CD14-positive monocyte (primary cell): ENCODE measurements at regions not wholly inside any gene's neighbourhood (a gene's known extent, or its start where the extent isn't known, plus 50 kb on each side); places are given as distances from the start of the nearest gene placed in this dataset.

Source experiments
- DNase-seq, 3 donors: peaks; one replicate each; pipeline ENCODE4 v3.0.0-alpha.2; 2011 to 2022
- H2AFZ ChIP-seq: 2 replicates; pipeline ENCODE4 v1.6.0; 2012; ENCODE audit warnings: mild to moderate bottlenecking, low read depth, low read length, inconsistent platforms; ENCODE audit not compliant: insufficient read depth, poor library complexity, severe bottlenecking
- H3K27ac ChIP-seq, 2 donors: 1 replicate in 1 of 2; 2 replicates in 1 of 2; pipeline ENCODE4 v1.5.1; 2012 to 2013; ENCODE audit warnings: low read length in 2 of 2, control low read depth in 1 of 2, inconsistent platforms in 1 of 2, low read depth in 1 of 2, mild to moderate bottlenecking in 1 of 2
- H3K27me3 ChIP-seq, 2 donors: one replicate each; pipeline versions ENCODE4 v1.6.0 to v1.6.1; 2011 to 2013; ENCODE audit warnings: low read length in 2 of 2; ENCODE audit not compliant: control insufficient read depth in 2 of 2, insufficient read depth in 2 of 2
- H3K36me3 ChIP-seq, 2 donors: replicated peaks in 1 of 2; 1 replicate in 1 of 2; 2 replicates in 1 of 2; pipeline versions ENCODE4 v1.5.1 to v1.6.1; 2012 to 2013; ENCODE audit warnings: low read length in 2 of 2, control low read depth in 1 of 2, inconsistent platforms in 1 of 2, mild to moderate bottlenecking in 1 of 2; ENCODE audit not compliant: insufficient read depth in 2 of 2, control insufficient read depth in 1 of 2
- H3K4me1 ChIP-seq, 2 donors: 1 replicate in 1 of 2; 2 replicates in 1 of 2; pipeline versions ENCODE4 v1.5.1 to v1.6.1; 2012 to 2013; ENCODE audit warnings: low read length in 2 of 2, control low read depth in 1 of 2, inconsistent platforms in 1 of 2, mild to moderate bottlenecking in 1 of 2, moderate library complexity in 1 of 2; ENCODE audit not compliant: insufficient read depth in 2 of 2, control insufficient read depth in 1 of 2
- H3K4me2 ChIP-seq: replicated peaks from 2 replicates; pipeline ENCODE3; 2012; ENCODE audit warnings: low read length, moderate library complexity, mild to moderate bottlenecking; ENCODE audit not compliant: poor library complexity, severe bottlenecking; ENCODE audit errors: extremely low read depth
- H3K4me3 ChIP-seq, 3 experiments: fragments of 200-600 bp in 1 of 3; sonication (generic) in 1 of 3; replicated peaks in 1 of 3; 1 replicate in 2 of 3; 2 replicates in 1 of 3; pipeline ENCODE4 v1.5.1; 2011 to 2013; ENCODE audit warnings: low read length in 3 of 3, mild to moderate bottlenecking in 3 of 3, control low read depth in 2 of 3, low read depth in 2 of 3, inconsistent platforms in 1 of 3, moderate library complexity in 1 of 3
- H3K79me2 ChIP-seq: 2 replicates; pipeline ENCODE4 v1.6.0; 2012; ENCODE audit warnings: mild to moderate bottlenecking, control low read depth, inconsistent platforms, low read length, moderate library complexity; ENCODE audit not compliant: insufficient read depth
- H3K9ac ChIP-seq: 2 replicates; pipeline ENCODE4 v1.6.0; 2017; ENCODE audit warnings: low read length, mild to moderate bottlenecking; ENCODE audit not compliant: insufficient read depth, poor library complexity, severe bottlenecking
- H3K9me3 ChIP-seq, 2 donors: replicated peaks in 1 of 2; 1 replicate in 1 of 2; 2 replicates in 1 of 2; pipeline versions ENCODE4 v1.5.1 to v1.6.1; 2012 to 2013; ENCODE audit warnings: low read length in 2 of 2, control low read depth in 1 of 2; ENCODE audit not compliant: control insufficient read depth in 1 of 2, insufficient read depth in 1 of 2
- H4K20me1 ChIP-seq: 2 replicates; pipeline ENCODE4 v1.6.0; 2012; ENCODE audit warnings: mild to moderate bottlenecking, low read length, control low read depth, moderate library complexity; ENCODE audit not compliant: insufficient read depth
- H3K27ac Mint-ChIP-seq, 7 donors: one replicate each; pipeline ENCODE4 v1.8.0; 2020; ENCODE audit warnings: mild to moderate bottlenecking in 7 of 7, mixed read lengths in 7 of 7, moderate library complexity in 6 of 7, inconsistent platforms in 2 of 7
- H3K27me3 Mint-ChIP-seq, 3 donors: one replicate each; pipeline ENCODE4 v1.8.0; 2021 to 2022; ENCODE audit warnings: low read depth in 3 of 3, mild to moderate bottlenecking in 3 of 3, mixed read lengths in 3 of 3, moderate library complexity in 3 of 3, inconsistent platforms in 1 of 3
- H3K36me3 Mint-ChIP-seq, 2 donors: one replicate each; pipeline ENCODE4 v1.8.0; 2020; ENCODE audit warnings: mixed read lengths in 2 of 2, inconsistent platforms in 1 of 2, mild to moderate bottlenecking in 1 of 2
- H3K4me1 Mint-ChIP-seq: one replicate; pipeline ENCODE4 v1.8.0; 2020; ENCODE audit warnings: mild to moderate bottlenecking, mixed read lengths
- H3K4me3 Mint-ChIP-seq, 2 donors: one replicate each; pipeline ENCODE4 v1.8.0; 2020; ENCODE audit warnings: mild to moderate bottlenecking in 2 of 2, mixed read lengths in 2 of 2, moderate library complexity in 1 of 2
- H3K9me3 Mint-ChIP-seq, 7 donors: one replicate each; pipeline ENCODE4 v1.8.0; 2020 to 2022; ENCODE audit warnings: mixed read lengths in 7 of 7, mild to moderate bottlenecking in 6 of 7, moderate library complexity in 6 of 7, inconsistent platforms in 2 of 7
- WGBS: methylation state at CpG from one replicate; pipeline ENCODE4 v1.1.5; 2013; ENCODE audit warnings: missing lambda C conversion rate; ENCODE audit not compliant: insufficient coverage; 5-methylcytosine and 5-hydroxymethylcytosine counted together
- intact Hi-C, 2 donors: fragments of 100-400 bp; cut with micrococcal nuclease; formaldehyde crosslinking; loops; one replicate each; pipeline versions ENCODE4 v1.15.0 to v1.15.1; 2023
- TF ChIP-seq, protein P1 (sequence below): fragments of 200-600 bp; IDR thresholded peaks from one replicate; pipeline ENCODE4 v1.8.0; 2022; ENCODE audit warnings: antibody characterized with exemption, mild to moderate bottlenecking

DNA sequence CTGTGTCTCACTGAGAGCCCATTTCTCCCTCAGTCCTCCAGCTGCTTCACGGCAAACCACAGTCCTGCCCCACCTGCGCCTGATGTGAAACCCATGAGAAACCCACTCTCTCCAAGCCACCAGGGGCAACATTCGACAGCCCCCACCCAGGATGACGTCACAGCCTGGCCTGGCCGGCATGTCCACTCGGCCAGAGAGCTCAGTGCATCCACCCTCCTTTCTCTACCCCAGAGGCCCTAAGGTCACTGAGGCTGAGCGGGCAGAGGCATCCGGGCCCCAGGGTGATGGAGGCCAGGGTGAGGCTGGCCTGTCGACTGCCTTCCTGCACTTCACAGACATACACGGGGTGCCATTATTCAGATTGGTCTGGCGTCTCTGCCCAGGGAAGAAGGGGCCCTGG, 402.7 kb upstream of the MYT1L start:
- Histone ChIP-seq H3K36me3 (no peaks in the 10 kb centered on the region), H3K4me3 (no peak overlapping the region), H2AFZ (no peak overlapping the region), H3K27ac (no peak overlapping the region), H4K20me1 (no peaks in the 10 kb centered on the region), H3K4me2 (no peak overlapping the region), H3K4me1 (no peaks in the 10 kb centered on the region), H3K27me3 (no peaks in the 10 kb centered on the region), H3K9ac (no peak overlapping the region), H3K79me2 (no peaks in the 10 kb centered on the region), H3K9me3 (no peaks in the 10 kb centered on the region)
- no peaks in the 10 kb centered on the region for H3K4me1 Mint-ChIP-seq
- H3K4me3 Mint-ChIP-seq, result no peak overlapping the region
- DNase-seq, result no peak
- H3K36me3 Mint-ChIP-seq, result no peaks in the 10 kb centered on the region
- intact Hi-C loops, result no loop called here
- H3K27me3 Mint-ChIP-seq, result peaks cover 0 to 10% (median 10%) of the 10 kb centered on the region in 3 donors
- TF ChIP-seq, protein P1, sequence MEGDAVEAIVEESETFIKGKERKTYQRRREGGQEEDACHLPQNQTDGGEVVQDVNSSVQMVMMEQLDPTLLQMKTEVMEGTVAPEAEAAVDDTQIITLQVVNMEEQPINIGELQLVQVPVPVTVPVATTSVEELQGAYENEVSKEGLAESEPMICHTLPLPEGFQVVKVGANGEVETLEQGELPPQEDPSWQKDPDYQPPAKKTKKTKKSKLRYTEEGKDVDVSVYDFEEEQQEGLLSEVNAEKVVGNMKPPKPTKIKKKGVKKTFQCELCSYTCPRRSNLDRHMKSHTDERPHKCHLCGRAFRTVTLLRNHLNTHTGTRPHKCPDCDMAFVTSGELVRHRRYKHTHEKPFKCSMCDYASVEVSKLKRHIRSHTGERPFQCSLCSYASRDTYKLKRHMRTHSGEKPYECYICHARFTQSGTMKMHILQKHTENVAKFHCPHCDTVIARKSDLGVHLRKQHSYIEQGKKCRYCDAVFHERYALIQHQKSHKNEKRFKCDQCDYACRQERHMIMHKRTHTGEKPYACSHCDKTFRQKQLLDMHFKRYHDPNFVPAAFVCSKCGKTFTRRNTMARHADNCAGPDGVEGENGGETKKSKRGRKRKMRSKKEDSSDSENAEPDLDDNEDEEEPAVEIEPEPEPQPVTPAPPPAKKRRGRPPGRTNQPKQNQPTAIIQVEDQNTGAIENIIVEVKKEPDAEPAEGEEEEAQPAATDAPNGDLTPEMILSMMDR, result no peak
- WGBS, result 89% methylated on average over 7 of the region's 11 CpGs
- no peaks in the 10 kb centered on the region for H3K9me3 Mint-ChIP-seq
- no peak overlapping the region for H3K27ac Mint-ChIP-seq

DNA sequence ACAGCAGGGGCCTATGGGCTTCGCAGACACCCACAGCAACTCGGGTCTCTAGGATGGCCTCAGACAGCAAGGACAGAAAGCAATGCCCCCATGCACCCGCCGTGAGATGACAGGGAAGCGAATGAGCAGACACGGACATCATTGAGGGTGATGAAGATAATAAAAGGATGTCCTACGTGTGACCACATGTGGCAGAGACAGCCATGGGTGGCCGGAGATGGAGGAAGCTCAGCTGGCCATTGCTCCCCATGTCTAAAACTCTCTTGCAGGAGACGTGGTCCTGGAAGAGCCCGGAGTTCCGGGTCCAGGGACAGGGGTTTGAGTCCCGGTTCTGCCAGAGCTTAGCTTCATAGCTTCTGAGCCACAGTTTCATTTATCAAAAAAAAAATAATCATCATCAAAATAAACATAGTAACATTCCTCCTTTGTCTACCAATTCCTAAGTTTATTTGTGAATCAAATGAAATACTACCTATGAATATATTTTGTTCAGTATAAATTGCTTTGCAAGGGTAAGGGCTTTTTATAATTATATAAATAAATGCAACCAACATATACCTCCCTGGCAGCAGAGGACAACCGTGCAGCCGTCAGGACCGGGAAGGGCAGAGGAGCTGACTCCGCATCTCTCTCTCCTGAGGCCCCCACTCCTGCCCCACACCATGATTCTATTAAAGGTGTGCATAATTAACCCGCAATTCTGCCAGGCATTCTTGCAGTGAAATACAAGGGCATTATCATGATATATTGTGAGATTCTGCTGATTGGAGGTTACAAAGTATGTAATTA, 401.4 kb upstream of the MYT1L start:
- no peak for DNase-seq
- no peak overlapping the region for H3K4me3 Mint-ChIP-seq
- Histone ChIP-seq H2AFZ (no peak overlapping the region), H3K4me2 (no peak overlapping the region), H3K36me3 (no peaks in the 10 kb centered on the region), H3K9me3 (no peaks in the 10 kb centered on the region), H3K27me3 (no peaks in the 10 kb centered on the region), H3K79me2 (no peaks in the 10 kb centered on the region), H3K4me1 (no peaks in the 10 kb centered on the region), H3K27ac (no peak overlapping the region), H3K4me3 (no peak overlapping the region), H3K9ac (no peak overlapping the region), H4K20me1 (no peaks in the 10 kb centered on the region)
- WGBS, result 94% methylated on average over 8 of the region's 17 CpGs
- peak overlapping the region in 1 of 7 donors; percentile 30 for H3K27ac Mint-ChIP-seq
- TF ChIP-seq, protein P1, result no peak
- intact Hi-C loops, result no loop called here
- no peaks in the 10 kb centered on the region for H3K9me3 Mint-ChIP-seq
- H3K4me1 Mint-ChIP-seq, result no peaks in the 10 kb centered on the region
- no peaks in the 10 kb centered on the region for H3K36me3 Mint-ChIP-seq
- peaks cover 0 to 11% (median 10%) of the 10 kb centered on the region in 3 donors for H3K27me3 Mint-ChIP-seq
